PC-9 (cell line): ENCODE measurements at regions not wholly inside any gene's neighbourhood (a gene's known extent, or its start where the extent isn't known, plus 50 kb on each side); places are given as distances from the start of the nearest gene placed in this dataset.
A peak's percentile ranks its signal among the peaks of the same experiment; 100 is the strongest.

ENCODE experiments used
- BruUV-seq: library from RNA; stranded (reverse); fragments of 400-500 nt; replicated peaks from 2 replicates; lab custom pipeline; 2021; lab: Mats Ljungman, UMichigan
- CTCF ChIA-PET: fragments of 300-600 bp; sonication (Branson Sonifier 250); formaldehyde crosslinking; loops from one replicate; lab custom pipeline; 2022; ENCODE audit warnings: antibody characterized with exemption; lab: Charles Lee
- POLR2A ChIA-PET: fragments of 300-600 bp; sonication (Branson Sonifier 250); formaldehyde crosslinking; loops from one replicate; lab custom pipeline; 2022; ENCODE audit warnings: antibody characterized with exemption; ENCODE audit not compliant: unreplicated experiment; lab: Charles Lee
- DNase-seq, 2 experiments: peaks; one replicate each; pipeline versions ENCODE4 v3.0.0 to v3.0.0-alpha.2; 2015 to 2022; ENCODE audit warnings: mixed read lengths in 1 of 2
- H2AFZ ChIP-seq: fragments of 200-600 bp; sonication (generic); 2 replicates; pipeline ENCODE4 v1.8.1; 2017; ENCODE audit warnings: antibody characterized with exemption
- H3F3A ChIP-seq: fragments of 200-600 bp; sonication (generic); 2 replicates; pipeline ENCODE4 v1.8.1; 2017; ENCODE audit warnings: antibody characterized with exemption, mild to moderate bottlenecking, low read depth; ENCODE audit not compliant: insufficient read depth
- H3K27ac ChIP-seq: fragments of 200-600 bp; sonication (generic); 2 replicates; pipeline ENCODE4 v1.6.1; 2016; ENCODE audit warnings: mixed run types
- H3K27me3 ChIP-seq: fragments of 200-600 bp; sonication (generic); 2 replicates; pipeline ENCODE4 v1.6.1; 2016; ENCODE audit warnings: low read depth, mixed run types; ENCODE audit not compliant: insufficient read depth
- H3K36me3 ChIP-seq: fragments of 200-600 bp; sonication (generic); 2 replicates; pipeline ENCODE4 v1.6.1; 2016; ENCODE audit warnings: low read depth, mixed run types
- H3K4me1 ChIP-seq: fragments of 200-600 bp; sonication (generic); replicated peaks from 2 replicates; pipeline ENCODE4 v1.6.1; 2016; ENCODE audit warnings: mixed run types; ENCODE audit not compliant: insufficient read depth
- H3K4me2 ChIP-seq: fragments of 200-600 bp; sonication (generic); 2 replicates; pipeline ENCODE4 v1.6.1; 2017; ENCODE audit warnings: mixed run types
- H3K4me3 ChIP-seq: fragments of 200-600 bp; sonication (generic); 2 replicates; pipeline ENCODE4 v1.6.1; 2016; ENCODE audit warnings: mixed run types
- H3K79me2 ChIP-seq: fragments of 200-600 bp; sonication (generic); 2 replicates; pipeline ENCODE4 v1.6.1; 2017; ENCODE audit warnings: low read depth, mixed run types
- H3K9me2 ChIP-seq: fragments of 200-600 bp; sonication (generic); 2 replicates; pipeline ENCODE4 v1.8.1; 2017; ENCODE audit warnings: mild to moderate bottlenecking; ENCODE audit not compliant: insufficient read depth
- H3K9me3 ChIP-seq: fragments of 200-600 bp; sonication (generic); 2 replicates; pipeline ENCODE4 v1.8.1; 2016; ENCODE audit warnings: low read depth; ENCODE audit not compliant: insufficient read depth
- H4K20me1 ChIP-seq: fragments of 200-600 bp; sonication (generic); 2 replicates; pipeline ENCODE4 v1.8.1; 2017; ENCODE audit not compliant: insufficient read depth
- EZH2 ChIP-seq: fragments of 200-600 bp; sonication (generic); IDR thresholded peaks from 2 replicates; pipeline ENCODE4 v1.8.0; 2017; ENCODE audit warnings: antibody characterized with exemption, low read depth
- intact Hi-C: fragments of 100-400 bp; cut with micrococcal nuclease; formaldehyde crosslinking; loops from one replicate; pipeline ENCODE4 v1.10.0; 2022; ENCODE audit not compliant: unreplicated experiment
- TF ChIP-seq, protein P1 (sequence below): fragments of 200-600 bp; sonication (generic); conservative IDR thresholded peaks from 2 replicates; pipeline ENCODE4 v1.6.1; 2017; ENCODE audit warnings: mixed run types, antibody characterized with exemption, mild to moderate bottlenecking, moderate library complexity

DNA sequence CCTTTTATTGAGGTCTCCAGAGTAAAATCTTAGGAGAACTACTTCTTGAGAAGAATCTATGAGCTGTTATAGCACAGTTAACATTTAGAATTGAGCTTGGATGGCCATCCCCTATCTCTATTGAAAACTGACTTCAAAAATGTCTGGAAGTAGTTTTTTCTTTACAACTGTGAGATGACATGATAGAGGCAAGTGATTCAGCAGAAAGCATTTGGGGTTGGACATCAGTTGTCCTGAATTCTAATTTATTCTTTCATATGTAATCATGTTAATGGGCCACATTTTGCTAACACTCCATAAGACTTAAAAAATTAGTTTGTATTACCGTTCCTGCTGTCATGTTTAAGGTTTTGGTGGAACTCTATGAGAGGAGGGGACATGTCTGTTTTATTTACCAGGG lies 237.0 kb upstream of the SLC14A2 start:
- Histone ChIP-seq H3K4me2 (no peak overlapping the region), H3F3A (peaks cover 22% of the 10 kb centered on the region), H3K4me1 (peaks cover 42% of the 10 kb centered on the region), H3K36me3 (no peaks in the 10 kb centered on the region), H3K27ac (no peak overlapping the region), H3K9me3 (no peaks in the 10 kb centered on the region), H3K4me3 (no peak overlapping the region), H3K79me2 (no peaks in the 10 kb centered on the region), H3K27me3 (no peaks in the 10 kb centered on the region), H2AFZ (no peak overlapping the region), H3K9me2 (no peaks in the 10 kb centered on the region), H4K20me1 (no peaks in the 10 kb centered on the region)
- TF ChIP-seq, protein P1, sequence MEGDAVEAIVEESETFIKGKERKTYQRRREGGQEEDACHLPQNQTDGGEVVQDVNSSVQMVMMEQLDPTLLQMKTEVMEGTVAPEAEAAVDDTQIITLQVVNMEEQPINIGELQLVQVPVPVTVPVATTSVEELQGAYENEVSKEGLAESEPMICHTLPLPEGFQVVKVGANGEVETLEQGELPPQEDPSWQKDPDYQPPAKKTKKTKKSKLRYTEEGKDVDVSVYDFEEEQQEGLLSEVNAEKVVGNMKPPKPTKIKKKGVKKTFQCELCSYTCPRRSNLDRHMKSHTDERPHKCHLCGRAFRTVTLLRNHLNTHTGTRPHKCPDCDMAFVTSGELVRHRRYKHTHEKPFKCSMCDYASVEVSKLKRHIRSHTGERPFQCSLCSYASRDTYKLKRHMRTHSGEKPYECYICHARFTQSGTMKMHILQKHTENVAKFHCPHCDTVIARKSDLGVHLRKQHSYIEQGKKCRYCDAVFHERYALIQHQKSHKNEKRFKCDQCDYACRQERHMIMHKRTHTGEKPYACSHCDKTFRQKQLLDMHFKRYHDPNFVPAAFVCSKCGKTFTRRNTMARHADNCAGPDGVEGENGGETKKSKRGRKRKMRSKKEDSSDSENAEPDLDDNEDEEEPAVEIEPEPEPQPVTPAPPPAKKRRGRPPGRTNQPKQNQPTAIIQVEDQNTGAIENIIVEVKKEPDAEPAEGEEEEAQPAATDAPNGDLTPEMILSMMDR, result no peak
- TF ChIP-seq EZH2, result no peak
- no peak for DNase-seq
- CTCF ChIA-PET, result no interaction called here
- intact Hi-C loops, result no loop called here
- POLR2A ChIA-PET, result no interaction called here
- no TSS peak for BruUV-seq

DNA sequence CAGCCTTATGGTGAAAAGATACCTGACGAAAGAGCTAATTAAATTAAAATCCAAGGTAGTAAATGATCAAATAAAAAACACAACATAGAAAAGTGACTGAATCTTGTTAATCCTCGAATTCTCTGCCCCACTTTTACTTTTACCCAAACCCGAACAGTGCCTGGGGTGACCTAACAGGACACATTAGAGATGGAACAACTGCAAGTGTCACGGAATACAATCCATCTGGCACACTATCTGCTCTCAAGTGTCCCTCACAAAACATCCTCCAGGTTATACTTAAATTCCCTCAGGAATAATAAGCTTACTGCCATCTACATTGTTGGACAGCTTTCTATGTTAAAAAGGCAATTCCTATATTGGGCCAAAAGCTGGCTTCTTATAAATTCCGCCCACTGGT lies 236.3 kb upstream of the SLC14A2 start:
- Histone ChIP-seq H3K27ac (no peak overlapping the region), H3F3A (peaks cover 22% of the 10 kb centered on the region), H3K9me2 (no peaks in the 10 kb centered on the region), H3K4me2 (no peak overlapping the region), H3K79me2 (no peaks in the 10 kb centered on the region), H3K4me1 (peaks cover 36% of the 10 kb centered on the region), H3K36me3 (no peaks in the 10 kb centered on the region), H3K9me3 (no peaks in the 10 kb centered on the region), H3K4me3 (no peak overlapping the region), H2AFZ (no peak overlapping the region), H4K20me1 (no peaks in the 10 kb centered on the region), H3K27me3 (no peaks in the 10 kb centered on the region)
- no TSS peak for BruUV-seq
- DNase-seq, result no peak
- POLR2A ChIA-PET, result interaction anchor here (0.6 kb wide), 1 partner anchor 698 kb away, joined by 3 read pairs; the partner anchor contains the start of gene SETBP1
- TF ChIP-seq, protein P1, result no peak
- no peak for TF ChIP-seq EZH2
- intact Hi-C loops, result no loop called here
- CTCF ChIA-PET, result no interaction called here

DNA sequence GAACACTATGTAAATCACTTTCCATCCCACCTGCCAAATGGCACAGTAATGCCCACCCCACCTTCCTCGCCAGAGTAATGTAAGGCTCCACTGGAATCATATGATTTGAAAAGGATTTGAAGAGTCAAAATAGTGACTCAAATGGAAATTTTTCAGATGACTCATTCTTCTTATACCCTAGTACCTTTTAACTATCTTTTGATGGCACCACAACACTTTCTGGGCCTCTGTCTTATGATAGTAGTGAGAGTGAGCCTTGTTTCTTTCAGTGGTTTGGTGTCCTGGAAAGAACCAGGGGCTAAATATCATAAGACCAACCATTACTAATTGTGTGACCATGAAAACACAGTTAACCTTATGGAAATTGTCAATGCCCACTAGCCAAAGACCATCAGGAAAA lies 235.4 kb upstream of the SLC14A2 start:
- Histone ChIP-seq H3K4me1 (peaks cover 26% of the 10 kb centered on the region), H3K27me3 (no peaks in the 10 kb centered on the region), H3K4me3 (no peak overlapping the region), H3K9me2 (no peaks in the 10 kb centered on the region), H3F3A (peaks cover 13% of the 10 kb centered on the region), H3K4me2 (no peak overlapping the region), H3K9me3 (no peaks in the 10 kb centered on the region), H3K27ac (no peak overlapping the region), H4K20me1 (no peaks in the 10 kb centered on the region), H3K36me3 (no peaks in the 10 kb centered on the region), H2AFZ (0 out of 2 replicates have a peak overlapping the region, but pooled peaks have one; percentile 6), H3K79me2 (no peaks in the 10 kb centered on the region)
- no TSS peak for BruUV-seq
- ChIA-PET POLR2A (no interaction called here), CTCF (no interaction called here)
- no peak for DNase-seq
- TF ChIP-seq, protein P1, result no peak
- TF ChIP-seq EZH2, result no peak
- intact Hi-C loops, result loop anchor here (5.0 kb wide), 2 partner anchors 103 to 363 kb away; no protein-coding TSS in a partner anchor
